Smooth muscle cell (in vitro differentiated cells): ENCODE measurements at regions not wholly inside any gene's neighbourhood (a gene's known extent, or its start where the extent isn't known, plus 50 kb on each side); places are given as distances from the start of the nearest gene placed in this dataset.
"Not testable (repeated sequence)": the region's sequence is repeated elsewhere in the genome, so short reads cannot be mapped to it uniquely, and the experiment has no call there.

Experiments used
- DNase-seq: peaks from one replicate; lab custom pipeline; 2025; ENCODE audit not compliant: unreplicated experiment; lab: John Stamatoyannopoulos, UW
- H2AFZ ChIP-seq: fragments of 200-600 bp; sonication (generic); 2 replicates; pipeline ENCODE4 v1.6.0; 2016; ENCODE audit warnings: antibody characterized with exemption, low read depth, mild to moderate bottlenecking
- H3F3A ChIP-seq: fragments of 200-600 bp; sonication (generic); 2 replicates; pipeline ENCODE4 v1.6.0; 2017; ENCODE audit warnings: antibody characterized with exemption, low read depth
- H3K27ac ChIP-seq: fragments of 200-600 bp; sonication (generic); 2 replicates; pipeline ENCODE4 v1.5.1; 2016; ENCODE audit warnings: low read depth, mild to moderate bottlenecking
- H3K27me3 ChIP-seq: fragments of 200-600 bp; sonication (generic); 2 replicates; pipeline ENCODE4 v1.6.1; 2016; ENCODE audit warnings: low read depth, mild to moderate bottlenecking
- H3K36me3 ChIP-seq: fragments of 200-600 bp; sonication (generic); 2 replicates; pipeline ENCODE4 v1.5.1; 2016; ENCODE audit warnings: low read depth
- H3K4me1 ChIP-seq: fragments of 200-600 bp; sonication (generic); 2 replicates; pipeline ENCODE4 v1.5.1; 2016; ENCODE audit warnings: low read depth
- H3K4me2 ChIP-seq: fragments of 200-600 bp; sonication (generic); 2 replicates; pipeline ENCODE4 v1.6.0; 2016; ENCODE audit warnings: mild to moderate bottlenecking
- H3K4me3 ChIP-seq: fragments of 200-600 bp; sonication (generic); 2 replicates; pipeline ENCODE4 v1.5.1; 2016; ENCODE audit warnings: mild to moderate bottlenecking
- H3K79me2 ChIP-seq: fragments of 200-600 bp; sonication (generic); 2 replicates; pipeline ENCODE4 v1.6.0; 2016; ENCODE audit warnings: low read depth, mild to moderate bottlenecking
- H3K9ac ChIP-seq: fragments of 200-600 bp; sonication (generic); 2 replicates; pipeline ENCODE4 v1.6.0; 2016; ENCODE audit warnings: low read depth
- H3K9me3 ChIP-seq: fragments of 200-600 bp; sonication (generic); replicated peaks from 2 replicates; pipeline ENCODE4 v1.5.1; 2016; ENCODE audit warnings: low read depth
- H4K20me1 ChIP-seq: fragments of 200-600 bp; sonication (generic); 2 replicates; pipeline ENCODE4 v1.6.0; 2016; ENCODE audit warnings: low read depth
- WGBS: methylation state at CpG from one replicate; pipeline ENCODE4 v1.1.7; 2016; ENCODE audit warnings: low lambda C conversion rate; 5-methylcytosine and 5-hydroxymethylcytosine counted together
- TF ChIP-seq, protein P1 (sequence below): fragments of 200-600 bp; sonication (generic); IDR thresholded peaks from 2 replicates; pipeline ENCODE4 v1.5.1; 2017; ENCODE audit warnings: borderline replicate concordance, mild to moderate bottlenecking, antibody characterized with exemption; ENCODE audit not compliant: insufficient read depth, poor library complexity, severe bottlenecking

DNA sequence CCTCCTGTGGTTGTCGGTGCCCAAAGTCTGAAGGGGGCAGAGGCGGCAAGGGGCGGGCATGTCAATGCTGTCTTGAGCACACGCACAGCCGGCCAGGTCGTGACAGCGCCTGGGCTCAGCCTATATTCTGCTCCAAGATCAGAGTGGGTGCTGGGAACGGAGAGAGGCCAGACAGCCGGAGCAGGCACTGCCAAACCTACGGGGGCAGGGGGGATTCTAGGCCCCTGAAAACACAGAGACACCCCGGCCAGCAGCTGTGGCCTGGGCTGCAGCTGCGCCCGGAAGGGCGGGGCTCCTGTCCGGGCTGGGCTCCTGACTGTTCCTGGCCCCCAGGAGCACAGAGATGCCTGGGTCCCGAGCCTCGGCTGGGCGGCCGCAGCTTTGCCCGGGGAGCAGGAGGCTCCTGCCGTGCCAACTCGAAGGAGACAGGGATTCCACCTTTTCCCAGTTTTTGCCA is 2662.9 kb upstream of the PCDH20 start:
- no peak for DNase-seq

DNA sequence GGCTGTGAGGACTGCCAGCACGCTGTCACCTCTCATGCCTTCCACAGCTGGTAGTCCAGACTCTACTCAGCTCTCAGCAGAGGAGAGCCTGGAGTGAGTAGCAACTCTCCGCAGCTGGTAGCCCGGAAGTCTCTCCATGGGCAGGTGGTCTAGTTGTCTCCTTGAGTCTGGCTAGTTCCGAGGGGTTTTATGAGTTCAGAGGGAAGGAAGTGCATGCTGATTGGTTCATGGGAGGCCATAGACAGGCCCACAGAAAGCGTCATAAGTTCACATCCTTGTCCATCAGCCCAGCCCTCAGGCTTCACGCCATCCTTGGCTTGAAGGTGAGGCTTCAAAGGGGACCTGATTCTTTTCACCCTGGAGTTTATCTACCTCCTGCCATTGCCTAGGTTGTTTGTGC is 2662.4 kb upstream of the PCDH20 start:
- 96% methylated on average over 6 of the region's 6 CpGs for WGBS
- Histone ChIP-seq H3K36me3 (no peaks in the 10 kb centered on the region), H3K9me3 (no peaks in the 10 kb centered on the region), H3K27ac (no peak overlapping the region), H3K9ac (no peak overlapping the region), H3K4me3 (no peak overlapping the region), H3K27me3 (no peaks in the 10 kb centered on the region), H2AFZ (no peak overlapping the region), H3F3A (no peaks in the 10 kb centered on the region), H3K79me2 (no peaks in the 10 kb centered on the region), H3K4me2 (no peak overlapping the region), H4K20me1 (no peaks in the 10 kb centered on the region), H3K4me1 (no peaks in the 10 kb centered on the region)
- TF ChIP-seq, protein P1, sequence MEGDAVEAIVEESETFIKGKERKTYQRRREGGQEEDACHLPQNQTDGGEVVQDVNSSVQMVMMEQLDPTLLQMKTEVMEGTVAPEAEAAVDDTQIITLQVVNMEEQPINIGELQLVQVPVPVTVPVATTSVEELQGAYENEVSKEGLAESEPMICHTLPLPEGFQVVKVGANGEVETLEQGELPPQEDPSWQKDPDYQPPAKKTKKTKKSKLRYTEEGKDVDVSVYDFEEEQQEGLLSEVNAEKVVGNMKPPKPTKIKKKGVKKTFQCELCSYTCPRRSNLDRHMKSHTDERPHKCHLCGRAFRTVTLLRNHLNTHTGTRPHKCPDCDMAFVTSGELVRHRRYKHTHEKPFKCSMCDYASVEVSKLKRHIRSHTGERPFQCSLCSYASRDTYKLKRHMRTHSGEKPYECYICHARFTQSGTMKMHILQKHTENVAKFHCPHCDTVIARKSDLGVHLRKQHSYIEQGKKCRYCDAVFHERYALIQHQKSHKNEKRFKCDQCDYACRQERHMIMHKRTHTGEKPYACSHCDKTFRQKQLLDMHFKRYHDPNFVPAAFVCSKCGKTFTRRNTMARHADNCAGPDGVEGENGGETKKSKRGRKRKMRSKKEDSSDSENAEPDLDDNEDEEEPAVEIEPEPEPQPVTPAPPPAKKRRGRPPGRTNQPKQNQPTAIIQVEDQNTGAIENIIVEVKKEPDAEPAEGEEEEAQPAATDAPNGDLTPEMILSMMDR: no peak
- no peak for DNase-seq

More for the DNA sequence above, 2662.9 kb upstream of the PCDH20 start:
- Histone ChIP-seq H3F3A (no peaks in the 10 kb centered on the region), H3K4me1 (no peaks in the 10 kb centered on the region), H2AFZ (no peak overlapping the region), H3K79me2 (no peaks in the 10 kb centered on the region), H3K36me3 (no peaks in the 10 kb centered on the region), H3K4me3 (no peak overlapping the region), H4K20me1 (no peaks in the 10 kb centered on the region), H3K4me2 (no peak overlapping the region), H3K9me3 (no peaks in the 10 kb centered on the region), H3K27ac (no peak overlapping the region), H3K9ac (no peak overlapping the region), H3K27me3 (no peaks in the 10 kb centered on the region)
- WGBS: 94% methylated on average over 12 of the region's 22 CpGs
- TF ChIP-seq, protein P1: no peak

DNA sequence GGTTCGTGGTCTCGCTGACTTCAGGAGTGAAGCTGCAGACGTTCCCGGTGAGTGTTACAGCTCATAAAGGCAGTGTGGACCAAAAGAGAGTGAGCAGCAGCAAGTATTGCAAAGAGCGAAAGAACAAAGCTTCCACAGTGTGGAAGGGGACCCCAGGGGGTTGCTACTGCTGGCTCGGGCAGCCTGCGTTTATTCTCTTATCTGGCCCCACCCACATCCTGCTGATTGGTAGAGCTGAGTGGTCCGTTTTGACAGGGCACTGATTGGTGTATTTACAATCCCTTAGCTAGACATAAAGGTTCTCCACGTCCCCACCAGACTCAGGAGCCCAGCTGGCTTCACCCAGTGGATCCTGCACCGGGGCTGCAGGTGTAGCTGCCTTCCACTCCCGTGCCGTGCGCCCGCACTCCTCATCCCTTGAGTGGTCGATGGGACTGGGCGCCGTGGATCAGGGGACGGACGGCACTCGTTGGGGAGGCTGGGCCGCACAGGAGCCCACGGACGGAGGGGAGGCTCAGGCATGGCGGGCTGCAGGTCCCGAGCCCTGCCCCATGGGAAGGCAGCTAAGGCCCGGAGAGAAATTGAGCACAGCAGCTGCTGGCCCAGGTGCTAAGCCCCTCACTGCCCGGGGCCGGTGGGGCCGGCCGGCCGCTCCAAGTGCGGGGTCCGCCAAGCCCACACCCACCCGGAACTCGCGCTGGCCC is 2661.6 kb upstream of the PCDH20 start:
- H3K36me3 ChIP-seq, H3K79me2 ChIP-seq, H3K4me3 ChIP-seq, H3F3A ChIP-seq, H3K4me2 ChIP-seq, H4K20me1 ChIP-seq, H3K27ac ChIP-seq, H3K27me3 ChIP-seq, H3K9me3 ChIP-seq, H3K9ac ChIP-seq, DNase-seq, H2AFZ ChIP-seq, H3K4me1 ChIP-seq: not testable (repeated sequence)
- 94% methylated on average over 36 of the region's 36 CpGs for WGBS

DNA sequence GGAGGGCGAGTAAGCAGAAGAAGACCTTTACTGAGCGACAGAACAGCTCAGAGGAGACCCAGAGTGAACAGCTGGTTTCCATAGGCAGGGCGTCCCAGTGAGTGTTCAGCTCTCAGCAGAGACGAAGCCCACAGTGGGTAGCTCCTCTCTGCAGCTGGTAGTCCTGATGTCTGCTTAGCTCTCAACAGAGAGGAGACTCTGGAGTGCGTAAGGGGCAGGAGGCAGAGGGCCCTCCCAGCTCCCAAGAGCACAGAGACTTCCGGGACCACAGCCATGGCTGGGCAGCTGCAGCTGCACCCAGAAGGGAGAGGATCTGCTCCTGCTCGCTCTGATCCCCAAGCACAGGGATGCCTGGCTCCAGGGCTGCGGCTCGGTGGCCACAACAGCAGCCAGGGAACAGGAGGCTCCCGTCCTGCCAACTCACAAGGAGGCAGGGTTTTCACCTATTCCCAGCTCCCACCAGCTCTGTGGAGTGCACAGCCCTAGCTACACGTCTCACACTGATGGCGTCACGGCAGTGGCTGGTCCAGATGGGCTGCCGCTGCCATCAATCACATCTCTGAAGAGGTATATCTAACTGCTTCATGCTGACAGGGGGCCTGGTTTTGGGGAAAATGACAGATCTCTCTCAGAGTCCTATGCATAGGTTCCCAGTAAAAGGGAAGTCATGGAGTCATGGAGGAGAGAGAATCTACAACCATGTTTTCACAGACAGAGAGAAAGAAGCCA is 2660.1 kb upstream of the PCDH20 start:
- H3K4me1 ChIP-seq: no peaks in the 10 kb centered on the region
- WGBS: 94% methylated on average over 14 of the region's 14 CpGs
- no peaks in the 10 kb centered on the region for H3K27me3 ChIP-seq
- no peaks in the 10 kb centered on the region for H3K36me3 ChIP-seq
- no peaks in the 10 kb centered on the region for H3K9me3 ChIP-seq
- H4K20me1 ChIP-seq: no peaks in the 10 kb centered on the region
- no peak for DNase-seq
- no peaks in the 10 kb centered on the region for H3F3A ChIP-seq
- no peaks in the 10 kb centered on the region for H3K79me2 ChIP-seq
- no peak overlapping the region for H3K27ac ChIP-seq
- H3K4me2 ChIP-seq: no peak overlapping the region
- H3K9ac ChIP-seq: no peak overlapping the region
- TF ChIP-seq, protein P1: no peak
- H2AFZ ChIP-seq: no peak overlapping the region
- no peak overlapping the region for H3K4me3 ChIP-seq
